Liver (tissue), 8 donors: ENCODE measurements at regions not wholly inside any gene's neighbourhood (a gene's known extent, or its start where the extent isn't known, plus 50 kb on each side); places are given as distances from the start of the nearest gene placed in this dataset.

Experiments
- DNase-seq: peaks from one replicate; pipeline ENCODE4 v3.0.0-alpha.2; 2017; ENCODE audit warnings: low spot score
- H3K27ac ChIP-seq, 2 donors: one replicate each; pipeline ENCODE4 v1.7.0; 2013; ENCODE audit warnings: inconsistent platforms in 2 of 2, low read length in 2 of 2, control low read depth in 1 of 2, low read depth in 1 of 2, mild to moderate bottlenecking in 1 of 2
- H3K27me3 ChIP-seq, 4 donors: one replicate each; pipeline versions ENCODE4 v1.6.1 to v1.7.0; 2013; ENCODE audit warnings: low read length in 3 of 4, inconsistent platforms in 1 of 4, mild to moderate bottlenecking in 1 of 4, moderate library complexity in 1 of 4; ENCODE audit not compliant: control insufficient read depth in 4 of 4, insufficient read depth in 4 of 4
- H3K36me3 ChIP-seq, 4 donors: one replicate each; pipeline versions ENCODE4 v1.6.1 to v1.7.0; 2013; ENCODE audit warnings: low read length in 3 of 4, mild to moderate bottlenecking in 3 of 4, low read depth in 1 of 4, moderate library complexity in 1 of 4; ENCODE audit not compliant: control insufficient read depth in 4 of 4, insufficient read depth in 3 of 4
- H3K4me1 ChIP-seq, 4 donors: one replicate each; pipeline versions ENCODE4 v1.6.1 to v1.7.0; 2013; ENCODE audit warnings: low read length in 3 of 4, mild to moderate bottlenecking in 3 of 4, moderate library complexity in 1 of 4; ENCODE audit not compliant: control insufficient read depth in 4 of 4, insufficient read depth in 4 of 4
- H3K4me3 ChIP-seq, 3 donors: one replicate each; pipeline versions ENCODE4 v1.6.1 to v1.7.0; 2013; ENCODE audit warnings: low read length in 3 of 3, control low read depth in 1 of 3, low read depth in 1 of 3, mild to moderate bottlenecking in 1 of 3
- H3K9ac ChIP-seq, 2 donors: one replicate each; pipeline ENCODE4 v1.7.0; 2013; ENCODE audit warnings: low read length in 2 of 2, mild to moderate bottlenecking in 2 of 2, moderate library complexity in 2 of 2, control low read depth in 1 of 2, low read depth in 1 of 2
- H3K9me3 ChIP-seq, 4 donors: one replicate each; pipeline versions ENCODE4 v1.6.1 to v1.7.0; 2013; ENCODE audit warnings: low read length in 3 of 4; ENCODE audit not compliant: control insufficient read depth in 4 of 4
- EGR1 ChIP-seq, 2 donors: IDR thresholded peaks; 2 replicates each; pipeline ENCODE4 v1.6.1; 2016 to 2018; ENCODE audit warnings: antibody characterized with exemption in 2 of 2, low read depth in 2 of 2
- FOXA1 ChIP-seq: IDR thresholded peaks from 2 replicates; pipeline ENCODE4 v1.6.1; 2016; ENCODE audit warnings: antibody characterized with exemption
- FOXA2 ChIP-seq: IDR thresholded peaks from 2 replicates; pipeline ENCODE4 v1.6.1; 2016; ENCODE audit warnings: antibody characterized with exemption
- GABPA ChIP-seq, 2 donors: IDR thresholded peaks in 1 of 2; conservative IDR thresholded peaks in 1 of 2; 2 replicates each; pipeline ENCODE4 v1.6.1; 2016; ENCODE audit warnings: antibody characterized with exemption in 2 of 2, mild to moderate bottlenecking in 1 of 2, moderate library complexity in 1 of 2
- HNF4A ChIP-seq, 2 donors: conservative IDR thresholded peaks; 2 replicates each; pipeline ENCODE4 v1.6.1; 2016; ENCODE audit warnings: antibody characterized with exemption in 2 of 2, mild to moderate bottlenecking in 2 of 2
- HNF4G ChIP-seq: IDR thresholded peaks from 2 replicates; pipeline ENCODE4 v1.6.1; 2016; ENCODE audit warnings: antibody characterized with exemption
- JUND ChIP-seq, 2 donors: IDR thresholded peaks; 2 replicates each; pipeline ENCODE4 v1.6.1; 2016; ENCODE audit warnings: antibody characterized with exemption in 2 of 2
- NR2F2 ChIP-seq: IDR thresholded peaks from 2 replicates; pipeline ENCODE4 v1.6.1; 2016; ENCODE audit warnings: antibody characterized with exemption
- RAD21 ChIP-seq, 2 donors: IDR thresholded peaks; 2 replicates each; pipeline ENCODE4 v1.6.1; 2016; ENCODE audit warnings: antibody characterized with exemption in 2 of 2, mild to moderate bottlenecking in 2 of 2
- RXRA ChIP-seq, 2 donors: IDR thresholded peaks; 2 replicates each; pipeline ENCODE4 v1.6.1; 2017 to 2018; ENCODE audit warnings: antibody characterized with exemption in 2 of 2, mild to moderate bottlenecking in 1 of 2
- SP1 ChIP-seq: IDR thresholded peaks from 2 replicates; pipeline ENCODE4 v1.6.1; 2018; ENCODE audit warnings: antibody characterized with exemption, mild to moderate bottlenecking
- TAF1 ChIP-seq: conservative IDR thresholded peaks from 2 replicates; pipeline ENCODE4 v1.6.1; 2016; ENCODE audit warnings: antibody characterized with exemption, mild to moderate bottlenecking
- YY1 ChIP-seq: IDR thresholded peaks from 2 replicates; pipeline ENCODE4 v1.6.1; 2016; ENCODE audit warnings: antibody characterized with exemption, mild to moderate bottlenecking
- WGBS: extraction: QIAGEN DNeasy Blood & Tissue Kit; methylation state at CpG from one replicate; pipeline ENCODE4 v1.1.7; 2013; 5-methylcytosine and 5-hydroxymethylcytosine counted together
- TF ChIP-seq, protein P1 (sequence below): fragments of 150-350 bp; IDR thresholded peaks from 2 replicates; pipeline ENCODE4 v1.5.1; 2017; ENCODE audit warnings: improper control_type of control experiment, low read depth, low read length; ENCODE audit not compliant: missing input control
- TF ChIP-seq, protein P2 (sequence below): IDR thresholded peaks from 2 replicates; pipeline ENCODE4 v1.6.1; 2016; ENCODE audit warnings: antibody characterized with exemption
- TF ChIP-seq, protein P3 (sequence below): IDR thresholded peaks from 2 replicates; pipeline ENCODE4 v1.6.1; 2016; ENCODE audit warnings: antibody characterized with exemption
- TF ChIP-seq, protein P4 (sequence below): IDR thresholded peaks from 2 replicates; pipeline ENCODE4 v1.6.1; 2016; ENCODE audit warnings: antibody characterized with exemption
- TF ChIP-seq, protein P5 (sequence below): IDR thresholded peaks from 2 replicates; pipeline ENCODE4 v1.6.1; 2016; ENCODE audit warnings: antibody characterized with exemption, mild to moderate bottlenecking
- donor health status: healthy.
- donor health status: healthy.
- donor health status: healthy.
- donor health status: healthy.
- donor health status: healthy.

DNA sequence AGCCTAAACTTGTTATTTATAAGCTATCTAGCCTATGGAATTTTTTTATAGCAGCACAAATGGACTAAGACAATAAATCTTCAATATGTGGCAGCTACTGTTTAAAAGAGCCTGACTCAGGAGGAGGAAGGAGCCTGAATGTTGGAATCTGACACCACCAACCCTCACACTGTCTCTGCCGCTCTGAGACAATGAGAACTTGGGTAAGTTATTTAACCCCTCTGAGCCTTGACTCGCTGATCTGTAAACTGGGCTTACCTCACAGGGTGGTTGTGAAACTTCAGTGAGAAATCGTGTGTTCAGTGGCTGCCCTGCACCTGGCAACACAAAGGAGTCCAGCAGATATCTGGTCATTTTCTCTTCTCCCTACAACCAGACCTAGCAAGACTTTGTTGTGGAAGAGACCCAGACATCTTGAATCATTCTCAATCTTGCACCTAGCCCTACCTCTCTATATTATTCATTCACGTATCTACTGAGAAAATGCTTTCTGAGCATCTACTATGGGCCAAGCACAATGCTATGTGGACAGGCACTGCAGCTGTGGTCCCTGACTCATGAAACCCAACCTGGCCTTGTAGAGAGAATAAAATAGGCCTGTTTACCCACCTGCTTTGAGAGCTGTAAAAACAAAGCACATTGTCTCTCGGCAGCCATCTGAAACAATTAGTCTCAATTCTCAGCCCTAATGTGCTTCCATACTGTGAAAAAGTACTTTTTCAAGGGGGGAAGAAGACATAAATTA lies 81.9 kb upstream of the SLC25A36 start:
- WGBS, result 85% methylated on average over 5 of the region's 5 CpGs
- DNase-seq, result no peak
- no peaks in the 10 kb centered on the region for H3K36me3 ChIP-seq

More for the DNA sequence above, 81.9 kb upstream of the SLC25A36 start:
- Histone ChIP-seq H3K4me3 (no peak overlapping the region), H3K9ac (no peak overlapping the region), H3K27ac (no peak overlapping the region), H3K27me3 (peaks cover 0 to 6% (median 0%) of the 10 kb centered on the region in 4 donors), H3K4me1 (no peaks in the 10 kb centered on the region), H3K9me3 (no peaks in the 10 kb centered on the region)
- TF ChIP-seq TAF1, result no peak
- no peak for TF ChIP-seq SP1
- TF ChIP-seq, protein P1, sequence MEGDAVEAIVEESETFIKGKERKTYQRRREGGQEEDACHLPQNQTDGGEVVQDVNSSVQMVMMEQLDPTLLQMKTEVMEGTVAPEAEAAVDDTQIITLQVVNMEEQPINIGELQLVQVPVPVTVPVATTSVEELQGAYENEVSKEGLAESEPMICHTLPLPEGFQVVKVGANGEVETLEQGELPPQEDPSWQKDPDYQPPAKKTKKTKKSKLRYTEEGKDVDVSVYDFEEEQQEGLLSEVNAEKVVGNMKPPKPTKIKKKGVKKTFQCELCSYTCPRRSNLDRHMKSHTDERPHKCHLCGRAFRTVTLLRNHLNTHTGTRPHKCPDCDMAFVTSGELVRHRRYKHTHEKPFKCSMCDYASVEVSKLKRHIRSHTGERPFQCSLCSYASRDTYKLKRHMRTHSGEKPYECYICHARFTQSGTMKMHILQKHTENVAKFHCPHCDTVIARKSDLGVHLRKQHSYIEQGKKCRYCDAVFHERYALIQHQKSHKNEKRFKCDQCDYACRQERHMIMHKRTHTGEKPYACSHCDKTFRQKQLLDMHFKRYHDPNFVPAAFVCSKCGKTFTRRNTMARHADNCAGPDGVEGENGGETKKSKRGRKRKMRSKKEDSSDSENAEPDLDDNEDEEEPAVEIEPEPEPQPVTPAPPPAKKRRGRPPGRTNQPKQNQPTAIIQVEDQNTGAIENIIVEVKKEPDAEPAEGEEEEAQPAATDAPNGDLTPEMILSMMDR, result no peak
- no peak for TF ChIP-seq YY1
- no peak for TF ChIP-seq JUND (IDR thresholded peaks at IDR 0.05)
- no peak for TF ChIP-seq GABPA (IDR thresholded peaks at IDR 0.05 in 1 of 2, conservative IDR thresholded peaks at IDR 0.05 in 1 of 2)
- TF ChIP-seq, protein P2, sequence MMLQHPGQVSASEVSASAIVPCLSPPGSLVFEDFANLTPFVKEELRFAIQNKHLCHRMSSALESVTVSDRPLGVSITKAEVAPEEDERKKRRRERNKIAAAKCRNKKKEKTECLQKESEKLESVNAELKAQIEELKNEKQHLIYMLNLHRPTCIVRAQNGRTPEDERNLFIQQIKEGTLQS, result no peak
- TF ChIP-seq RXRA (IDR thresholded peaks at IDR 0.05), result no peak
- no peak for TF ChIP-seq HNF4A (conservative IDR thresholded peaks at IDR 0.05)
- TF ChIP-seq RAD21 (IDR thresholded peaks at IDR 0.05), result no peak
- no peak for TF ChIP-seq FOXA1
- no peak for TF ChIP-seq HNF4G
- TF ChIP-seq, protein P3, sequence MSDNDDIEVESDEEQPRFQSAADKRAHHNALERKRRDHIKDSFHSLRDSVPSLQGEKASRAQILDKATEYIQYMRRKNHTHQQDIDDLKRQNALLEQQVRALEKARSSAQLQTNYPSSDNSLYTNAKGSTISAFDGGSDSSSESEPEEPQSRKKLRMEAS, result no peak
- TF ChIP-seq NR2F2, result no peak
- TF ChIP-seq, protein P4, sequence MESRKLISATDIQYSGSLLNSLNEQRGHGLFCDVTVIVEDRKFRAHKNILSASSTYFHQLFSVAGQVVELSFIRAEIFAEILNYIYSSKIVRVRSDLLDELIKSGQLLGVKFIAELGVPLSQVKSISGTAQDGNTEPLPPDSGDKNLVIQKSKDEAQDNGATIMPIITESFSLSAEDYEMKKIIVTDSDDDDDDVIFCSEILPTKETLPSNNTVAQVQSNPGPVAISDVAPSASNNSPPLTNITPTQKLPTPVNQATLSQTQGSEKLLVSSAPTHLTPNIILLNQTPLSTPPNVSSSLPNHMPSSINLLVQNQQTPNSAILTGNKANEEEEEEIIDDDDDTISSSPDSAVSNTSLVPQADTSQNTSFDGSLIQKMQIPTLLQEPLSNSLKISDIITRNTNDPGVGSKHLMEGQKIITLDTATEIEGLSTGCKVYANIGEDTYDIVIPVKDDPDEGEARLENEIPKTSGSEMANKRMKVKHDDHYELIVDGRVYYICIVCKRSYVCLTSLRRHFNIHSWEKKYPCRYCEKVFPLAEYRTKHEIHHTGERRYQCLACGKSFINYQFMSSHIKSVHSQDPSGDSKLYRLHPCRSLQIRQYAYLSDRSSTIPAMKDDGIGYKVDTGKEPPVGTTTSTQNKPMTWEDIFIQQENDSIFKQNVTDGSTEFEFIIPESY, result no peak
- TF ChIP-seq EGR1 (IDR thresholded peaks at IDR 0.05; ENCODE audit: low read depth in 2 of 2), result no peak
- TF ChIP-seq, protein P5, sequence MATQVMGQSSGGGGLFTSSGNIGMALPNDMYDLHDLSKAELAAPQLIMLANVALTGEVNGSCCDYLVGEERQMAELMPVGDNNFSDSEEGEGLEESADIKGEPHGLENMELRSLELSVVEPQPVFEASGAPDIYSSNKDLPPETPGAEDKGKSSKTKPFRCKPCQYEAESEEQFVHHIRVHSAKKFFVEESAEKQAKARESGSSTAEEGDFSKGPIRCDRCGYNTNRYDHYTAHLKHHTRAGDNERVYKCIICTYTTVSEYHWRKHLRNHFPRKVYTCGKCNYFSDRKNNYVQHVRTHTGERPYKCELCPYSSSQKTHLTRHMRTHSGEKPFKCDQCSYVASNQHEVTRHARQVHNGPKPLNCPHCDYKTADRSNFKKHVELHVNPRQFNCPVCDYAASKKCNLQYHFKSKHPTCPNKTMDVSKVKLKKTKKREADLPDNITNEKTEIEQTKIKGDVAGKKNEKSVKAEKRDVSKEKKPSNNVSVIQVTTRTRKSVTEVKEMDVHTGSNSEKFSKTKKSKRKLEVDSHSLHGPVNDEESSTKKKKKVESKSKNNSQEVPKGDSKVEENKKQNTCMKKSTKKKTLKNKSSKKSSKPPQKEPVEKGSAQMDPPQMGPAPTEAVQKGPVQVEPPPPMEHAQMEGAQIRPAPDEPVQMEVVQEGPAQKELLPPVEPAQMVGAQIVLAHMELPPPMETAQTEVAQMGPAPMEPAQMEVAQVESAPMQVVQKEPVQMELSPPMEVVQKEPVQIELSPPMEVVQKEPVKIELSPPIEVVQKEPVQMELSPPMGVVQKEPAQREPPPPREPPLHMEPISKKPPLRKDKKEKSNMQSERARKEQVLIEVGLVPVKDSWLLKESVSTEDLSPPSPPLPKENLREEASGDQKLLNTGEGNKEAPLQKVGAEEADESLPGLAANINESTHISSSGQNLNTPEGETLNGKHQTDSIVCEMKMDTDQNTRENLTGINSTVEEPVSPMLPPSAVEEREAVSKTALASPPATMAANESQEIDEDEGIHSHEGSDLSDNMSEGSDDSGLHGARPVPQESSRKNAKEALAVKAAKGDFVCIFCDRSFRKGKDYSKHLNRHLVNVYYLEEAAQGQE, result no peak
- no peak for TF ChIP-seq FOXA2
